GM23338 (cell line): ENCODE measurements at regions not wholly inside any gene's neighbourhood (a gene's known extent, or its start where the extent isn't known, plus 50 kb on each side); places are given as distances from the start of the nearest gene placed in this dataset.

ENCODE experiments used
- ATAC-seq: fragments of 200-7000 bp; cut with Tn5 transposase; 3 replicates; pipeline ENCODE4 v1.9.1; 2020
- DNase-seq: peaks from one replicate; pipeline ENCODE4 v3.0.0-alpha.2; 2015; ENCODE audit warnings: low spot score
- H2AFZ ChIP-seq: fragments of 200-600 bp; sonication (generic); 2 replicates; pipeline ENCODE4 v1.8.0; 2016; ENCODE audit warnings: antibody characterized with exemption, mild to moderate bottlenecking, moderate library complexity
- H3F3A ChIP-seq: fragments of 200-600 bp; sonication (generic); replicated peaks from 2 replicates; pipeline ENCODE4 v1.8.0; 2017; ENCODE audit warnings: antibody characterized with exemption, mixed run types, low read depth
- H3K27ac ChIP-seq: fragments of 200-600 bp; sonication (generic); 2 replicates; pipeline ENCODE4 v1.6.1; 2016; ENCODE audit warnings: low read depth
- H3K27me3 ChIP-seq: fragments of 200-600 bp; sonication (generic); 2 replicates; pipeline ENCODE4 v1.8.0; 2016; ENCODE audit warnings: mild to moderate bottlenecking, mixed run types, moderate library complexity; ENCODE audit not compliant: insufficient read depth
- H3K36me3 ChIP-seq: fragments of 200-600 bp; sonication (generic); 2 replicates; pipeline ENCODE4 v1.8.0; 2016; ENCODE audit warnings: mild to moderate bottlenecking; ENCODE audit not compliant: insufficient read depth
- H3K4me1 ChIP-seq: fragments of 200-600 bp; sonication (generic); 2 replicates; pipeline ENCODE4 v1.8.0; 2016; ENCODE audit warnings: mild to moderate bottlenecking, moderate library complexity; ENCODE audit not compliant: insufficient read depth
- H3K4me2 ChIP-seq: fragments of 200-600 bp; sonication (generic); 2 replicates; pipeline ENCODE4 v1.7.1; 2017; ENCODE audit warnings: mixed run types
- H3K4me3 ChIP-seq: fragments of 200-600 bp; sonication (generic); 2 replicates; pipeline ENCODE4 v1.6.1; 2016; ENCODE audit warnings: mixed run types
- H3K79me2 ChIP-seq: fragments of 200-600 bp; sonication (generic); replicated peaks from 2 replicates; pipeline ENCODE4 v1.8.0; 2017; ENCODE audit warnings: mild to moderate bottlenecking; ENCODE audit not compliant: insufficient read depth
- H3K9me2 ChIP-seq: fragments of 200-600 bp; sonication (generic); 2 replicates; pipeline ENCODE4 v1.8.0; 2017; ENCODE audit not compliant: insufficient read depth
- H4K20me1 ChIP-seq: fragments of 200-600 bp; sonication (generic); replicated peaks from 2 replicates; pipeline ENCODE4 v1.8.0; 2017; ENCODE audit warnings: mild to moderate bottlenecking; ENCODE audit not compliant: insufficient read depth
- H3K27ac Mint-ChIP-seq: 2 replicates; pipeline ENCODE4 v1.8.0; 2020; ENCODE audit warnings: inconsistent platforms, mild to moderate bottlenecking, moderate library complexity, mixed read lengths
- H3K27me3 Mint-ChIP-seq: 3 replicates; pipeline ENCODE4 v1.8.0; 2022; ENCODE audit warnings: low read depth, mild to moderate bottlenecking, moderate library complexity, mixed read lengths, inconsistent platforms; ENCODE audit not compliant: insufficient read depth, poor library complexity
- H3K36me3 Mint-ChIP-seq: 3 replicates; pipeline ENCODE4 v1.8.0; 2021; ENCODE audit warnings: low read depth, mild to moderate bottlenecking, inconsistent platforms, moderate library complexity, mixed read lengths
- H3K4me1 Mint-ChIP-seq: 3 replicates; pipeline ENCODE4 v1.8.0; 2020; ENCODE audit warnings: mild to moderate bottlenecking, inconsistent platforms, mixed read lengths
- H3K4me3 Mint-ChIP-seq: 3 replicates; pipeline ENCODE4 v1.8.0; 2021; ENCODE audit warnings: moderate library complexity, mild to moderate bottlenecking, inconsistent platforms, mixed read lengths
- H3K9me3 Mint-ChIP-seq: 3 replicates; pipeline ENCODE4 v1.8.0; 2020; ENCODE audit warnings: moderate library complexity, mild to moderate bottlenecking, inconsistent platforms, mixed read lengths
- EZH2 ChIP-seq: fragments of 200-600 bp; sonication (generic); IDR thresholded peaks from one replicate; pipeline ENCODE4 v1.8.0; 2017; ENCODE audit warnings: antibody characterized with exemption, mild to moderate bottlenecking, low read depth; ENCODE audit not compliant: unreplicated experiment
- EZH2phosphoT487 ChIP-seq: fragments of 200-600 bp; sonication (generic); IDR thresholded peaks from one replicate; pipeline ENCODE4 v1.8.1; 2018; ENCODE audit warnings: antibody characterized with exemption; ENCODE audit not compliant: unreplicated experiment
- JUNB ChIP-seq: IDR thresholded peaks from one replicate; pipeline ENCODE4 v1.6.1; 2016; ENCODE audit warnings: antibody characterized with exemption; ENCODE audit not compliant: unreplicated experiment
- POLR2AphosphoS5 ChIP-seq: IDR thresholded peaks from 2 replicates; pipeline ENCODE4 v1.6.1; 2016; ENCODE audit warnings: antibody characterized with exemption, low read depth
- ZNF331 ChIP-seq: fragments of 250-450 bp; sonication (Bioruptor Pico); IDR thresholded peaks from 2 replicates; pipeline ENCODE4 v1.5.0; 2020; ENCODE audit warnings: low read depth, mild to moderate bottlenecking, moderate library complexity
- TF ChIP-seq, protein P1 (sequence below): IDR thresholded peaks from 2 replicates; pipeline ENCODE4 v1.6.1; 2016; ENCODE audit warnings: antibody characterized with exemption
- TF ChIP-seq, protein P2 (sequence below), 2 experiments: fragments of 200-600 bp in 1 of 2; sonication (generic) in 1 of 2; conservative IDR thresholded peaks; 2 replicates each; pipeline versions ENCODE4 v1.5.1 to v1.6.1; 2016 to 2017; ENCODE audit warnings: antibody characterized with exemption in 2 of 2, low read depth in 2 of 2, mild to moderate bottlenecking in 2 of 2, moderate library complexity in 1 of 2

DNA sequence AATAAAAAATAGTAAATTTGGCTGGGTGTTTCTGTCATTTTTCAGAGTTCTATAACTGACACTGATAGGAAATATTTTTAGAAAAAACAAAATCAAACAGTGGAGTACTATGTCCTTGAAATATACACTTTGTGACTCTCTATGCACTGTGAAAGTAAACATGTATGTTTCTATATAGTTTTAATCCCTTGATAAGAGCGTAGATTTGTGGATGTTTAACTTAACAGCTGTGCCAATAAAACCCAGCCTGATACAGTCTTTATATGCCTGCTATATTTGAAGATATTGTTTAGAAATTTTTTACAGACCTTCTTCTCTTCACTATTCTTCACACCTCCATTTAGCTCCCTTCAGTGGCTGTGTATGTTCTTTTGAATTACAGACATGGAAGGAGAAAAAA is 473.3 kb upstream of the FZD8 start:
- no peaks in the 10 kb centered on the region for H3K36me3 ChIP-seq
- no peak overlapping the region for H3K4me3 Mint-ChIP-seq
- no peak overlapping the region for H3K4me3 ChIP-seq
- TF ChIP-seq, protein P1, sequence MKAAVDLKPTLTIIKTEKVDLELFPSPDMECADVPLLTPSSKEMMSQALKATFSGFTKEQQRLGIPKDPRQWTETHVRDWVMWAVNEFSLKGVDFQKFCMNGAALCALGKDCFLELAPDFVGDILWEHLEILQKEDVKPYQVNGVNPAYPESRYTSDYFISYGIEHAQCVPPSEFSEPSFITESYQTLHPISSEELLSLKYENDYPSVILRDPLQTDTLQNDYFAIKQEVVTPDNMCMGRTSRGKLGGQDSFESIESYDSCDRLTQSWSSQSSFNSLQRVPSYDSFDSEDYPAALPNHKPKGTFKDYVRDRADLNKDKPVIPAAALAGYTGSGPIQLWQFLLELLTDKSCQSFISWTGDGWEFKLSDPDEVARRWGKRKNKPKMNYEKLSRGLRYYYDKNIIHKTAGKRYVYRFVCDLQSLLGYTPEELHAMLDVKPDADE: no peak
- no peak for TF ChIP-seq POLR2AphosphoS5
- TF ChIP-seq JUNB: no peak
- H3K4me1 ChIP-seq: 0 out of 2 replicates have a peak, but pooled peaks cover 6% of the 10 kb centered on the region
- H3K79me2 ChIP-seq: no peaks in the 10 kb centered on the region
- H3F3A ChIP-seq: no peaks in the 10 kb centered on the region
- DNase-seq: no peak
- no peak overlapping the region for H2AFZ ChIP-seq
- no peaks in the 10 kb centered on the region for H3K9me2 ChIP-seq
- no peaks in the 10 kb centered on the region for H3K27me3 ChIP-seq
- H3K4me2 ChIP-seq: no peak overlapping the region
- no peak overlapping the region for H3K27ac Mint-ChIP-seq
- H4K20me1 ChIP-seq: no peaks in the 10 kb centered on the region
- no peak overlapping the region for H3K27ac ChIP-seq
- H3K27me3 Mint-ChIP-seq: no peaks in the 10 kb centered on the region
- no peaks in the 10 kb centered on the region for H3K9me3 Mint-ChIP-seq
- ATAC-seq: no peak
- peaks cover 7% of the 10 kb centered on the region for H3K4me1 Mint-ChIP-seq
- H3K36me3 Mint-ChIP-seq: no peaks in the 10 kb centered on the region

DNA sequence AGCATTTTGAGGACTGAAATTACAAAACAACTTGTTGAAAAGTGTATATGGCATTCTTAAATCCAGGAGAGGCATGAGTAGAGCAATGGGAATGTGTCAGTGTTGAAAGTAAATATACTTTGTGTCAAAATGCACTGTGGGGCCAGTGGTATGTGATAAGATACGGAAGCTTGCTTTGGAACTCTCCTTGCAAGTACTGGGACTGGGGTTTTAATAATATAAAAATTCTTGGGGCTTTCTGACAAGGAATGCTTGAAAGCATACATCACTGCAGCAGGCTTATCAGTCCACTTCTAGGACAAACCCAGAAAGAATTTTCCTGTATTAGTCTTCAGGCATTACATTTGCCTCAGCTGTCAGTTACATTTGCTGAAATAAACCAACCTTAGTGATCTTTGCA is 472.8 kb upstream of the FZD8 start:
- TF ChIP-seq ZNF331 (no peak), POLR2AphosphoS5 (no peak), EZH2phosphoT487 (no peak), EZH2 (no peak)
- TF ChIP-seq, protein P1: no peak
- TF ChIP-seq, protein P2, sequence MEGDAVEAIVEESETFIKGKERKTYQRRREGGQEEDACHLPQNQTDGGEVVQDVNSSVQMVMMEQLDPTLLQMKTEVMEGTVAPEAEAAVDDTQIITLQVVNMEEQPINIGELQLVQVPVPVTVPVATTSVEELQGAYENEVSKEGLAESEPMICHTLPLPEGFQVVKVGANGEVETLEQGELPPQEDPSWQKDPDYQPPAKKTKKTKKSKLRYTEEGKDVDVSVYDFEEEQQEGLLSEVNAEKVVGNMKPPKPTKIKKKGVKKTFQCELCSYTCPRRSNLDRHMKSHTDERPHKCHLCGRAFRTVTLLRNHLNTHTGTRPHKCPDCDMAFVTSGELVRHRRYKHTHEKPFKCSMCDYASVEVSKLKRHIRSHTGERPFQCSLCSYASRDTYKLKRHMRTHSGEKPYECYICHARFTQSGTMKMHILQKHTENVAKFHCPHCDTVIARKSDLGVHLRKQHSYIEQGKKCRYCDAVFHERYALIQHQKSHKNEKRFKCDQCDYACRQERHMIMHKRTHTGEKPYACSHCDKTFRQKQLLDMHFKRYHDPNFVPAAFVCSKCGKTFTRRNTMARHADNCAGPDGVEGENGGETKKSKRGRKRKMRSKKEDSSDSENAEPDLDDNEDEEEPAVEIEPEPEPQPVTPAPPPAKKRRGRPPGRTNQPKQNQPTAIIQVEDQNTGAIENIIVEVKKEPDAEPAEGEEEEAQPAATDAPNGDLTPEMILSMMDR (conservative IDR thresholded peaks at IDR 0.05; ENCODE audit: low read depth in 2 of 2): no peak
- no peak overlapping the region for H3K27ac ChIP-seq
- DNase-seq (no peak), ATAC-seq (no peak)
- no peaks in the 10 kb centered on the region for H3K36me3 Mint-ChIP-seq
- H3K27me3 Mint-ChIP-seq: no peaks in the 10 kb centered on the region
- H3K4me1 ChIP-seq: 0 out of 2 replicates have a peak, but pooled peaks cover 6% of the 10 kb centered on the region
- H3K4me2 ChIP-seq: no peak overlapping the region
- no peaks in the 10 kb centered on the region for H3K9me3 Mint-ChIP-seq
- H3K9me2 ChIP-seq: no peaks in the 10 kb centered on the region
- H3K27me3 ChIP-seq: no peaks in the 10 kb centered on the region
- H3K36me3 ChIP-seq: no peaks in the 10 kb centered on the region
- no peaks in the 10 kb centered on the region for H3K79me2 ChIP-seq
- H3K4me3 Mint-ChIP-seq: no peak overlapping the region
- H4K20me1 ChIP-seq: no peaks in the 10 kb centered on the region
- H3K4me3 ChIP-seq: no peak overlapping the region
- no peaks in the 10 kb centered on the region for H3F3A ChIP-seq
- no peak overlapping the region for H2AFZ ChIP-seq
- peaks cover 7% of the 10 kb centered on the region for H3K4me1 Mint-ChIP-seq
- no peak overlapping the region for H3K27ac Mint-ChIP-seq
